Heart right ventricle (tissue), 16 donors: ENCODE measurements at regions not wholly inside any gene's neighbourhood (a gene's known extent, or its start where the extent isn't known, plus 50 kb on each side); places are given as distances from the start of the nearest gene placed in this dataset.
"Not testable (repeated sequence)": the region's sequence is repeated elsewhere in the genome, so short reads cannot be mapped to it uniquely, and the experiment has no call there.

Experiments
- ATAC-seq, 8 donors: fragments of 200-7000 bp; cut with Tn5 transposase; one replicate each; pipeline ENCODE4 v1.9.1; 2020; ENCODE audit warnings: mild to moderate bottlenecking in 8 of 8, moderate library complexity in 8 of 8, moderate number of reproducible peaks in 1 of 8
- DNase-seq, 2 donors: peaks; one replicate each; pipeline ENCODE4 v3.0.0-alpha.2; 2020
- H3K27ac ChIP-seq, 10 donors: fragments of 200-600 bp; sonication (generic) in 2 of 10; one replicate each; pipeline versions ENCODE4 v1.5.0 to v1.8.0; 2020 to 2022; ENCODE audit warnings: mild to moderate bottlenecking in 3 of 10
- H3K27me3 ChIP-seq, 7 donors: fragments of 200-600 bp; one replicate each; pipeline ENCODE4 v1.8.0; 2021 to 2022; ENCODE audit warnings: mild to moderate bottlenecking in 2 of 7
- H3K36me3 ChIP-seq, 9 donors: fragments of 200-600 bp; sonication (generic) in 1 of 9; one replicate each; pipeline versions ENCODE4 v1.5.0 to v1.8.0; 2020 to 2022; ENCODE audit warnings: mild to moderate bottlenecking in 2 of 9
- H3K4me1 ChIP-seq, 9 donors: fragments of 200-600 bp; sonication (generic) in 1 of 9; one replicate each; pipeline versions ENCODE4 v1.5.0 to v1.8.0; 2020 to 2022; ENCODE audit warnings: mild to moderate bottlenecking in 4 of 9
- H3K4me3 ChIP-seq, 10 donors: fragments of 200-600 bp; sonication (generic) in 2 of 10; one replicate each; pipeline versions ENCODE4 v1.5.0 to v1.8.0; 2020 to 2022; ENCODE audit warnings: mild to moderate bottlenecking in 7 of 10, moderate library complexity in 2 of 10
- H3K9me3 ChIP-seq, 11 donors: fragments of 200-600 bp in 10 of 11; sonication (generic) in 2 of 11; one replicate each; pipeline versions ENCODE4 v1.5.0 to v1.8.0; 2013 to 2022; ENCODE audit warnings: mild to moderate bottlenecking in 2 of 11, control low read depth in 1 of 11, moderate library complexity in 1 of 11
- CTCF ChIP-seq, 9 donors: fragments of 200-600 bp; sonication (generic) in 2 of 9; IDR thresholded peaks; one replicate each; pipeline versions ENCODE4 v1.5.0 to v1.8.0; 2021 to 2022; ENCODE audit warnings: antibody characterized with exemption in 9 of 9, mild to moderate bottlenecking in 5 of 9, moderate library complexity in 1 of 9
- WGBS, 2 donors: extraction: QIAGEN DNeasy Blood & Tissue Kit; methylation state at CpG; one replicate each; pipeline ENCODE4 v1.1.7; 2013; ENCODE audit warnings: inconsistent platforms in 1 of 2; 5-methylcytosine and 5-hydroxymethylcytosine counted together
- intact Hi-C, 10 donors: fragments of 100-400 bp; cut with DNase I; formaldehyde crosslinking; loops; one replicate each; pipeline versions ENCODE4 v1.11.1 to v1.14.2; 2022
- donor health status: Arrhythmogenic right ventricular cardiomyopathy.
- donor health status: ischemic (EF 13 %, LVEDD 7.1; RV severe dilation, severe dysfunction).
- donor health status: healthy with polysubstance abuse.
- donor health status: DM: no; HTN: yes; CAD: no.
- donor health status: DM: no; HTN: no; CAD: no.
- donor health status: ischemic (EF 25% LVEDD 6.9; RV normal size, moderate dysfunction).
- donor health status: ischemic (EF 25% LVEDD 5.7; RV mildly dilated, moderate dysfunction).
- donor health status: healthy.
- donor health status: DM: yes; HTN: yes; CAD: no.
- donor health status: Ischemic cardiomyopathy.
- donor health status: ischemic (EF 35%, LVEDD 5.7; RV mildly dilated, moderate dysfunction).
- donor health status: nonischemic (EF 11% LVEDD 7.7; RV severe dilation, severe dysfunction).
- donor health status: DM: yes; HTN: yes; CAD: no.
- donor health status: PGD.
- donor health status: ischemic (EF 29% LVEDD 5.4; RV normal size, mild dysfunction).
- donor health status: nonischemic (EF 23%, LVEDD 6.1; RV moderate dilation, normal function).

DNA sequence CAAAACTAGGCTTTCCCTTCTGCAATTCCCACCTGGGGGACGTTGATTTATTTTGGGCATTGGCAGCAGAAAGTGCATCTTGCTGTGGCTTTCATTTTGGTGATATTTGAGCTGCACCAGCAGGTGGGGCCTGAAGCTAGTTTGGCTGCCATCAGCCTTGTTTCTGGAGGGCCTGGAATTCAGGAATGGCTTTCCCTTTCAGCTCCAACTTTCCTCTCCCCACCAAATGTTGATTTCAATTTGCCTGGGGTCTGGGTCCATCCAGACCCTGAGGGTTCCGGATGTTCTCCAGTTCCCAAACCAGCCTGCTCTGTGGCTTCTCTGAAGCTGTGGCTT, 640.4 kb downstream of the TYW1 start:
- Histone ChIP-seq H3K27me3 (peaks cover 0 to 41% (median 5%) of the 10 kb centered on the region in 7 donors), H3K9me3 (peaks cover 0 to 14% (median 0%) of the 10 kb centered on the region in 11 donors), H3K27ac (no peak overlapping the region), H3K4me3 (no peak overlapping the region), H3K4me1 (no peaks in the 10 kb centered on the region), H3K36me3 (no peaks in the 10 kb centered on the region)
- ATAC-seq (no peak), DNase-seq (no peak)
- intact Hi-C loops = no loop called here
- peak in 1 of 9 donors; percentile 9 for TF ChIP-seq CTCF (IDR thresholded peaks at IDR 0.05)
- WGBS, 2 donors = 50 to 52% methylated on average over 2 of the region's 2 CpGs

GRCh38 chr7:67642542-67642941, 645.9 kb downstream of the TYW1 start:
- H3K4me3 ChIP-seq, DNase-seq, H3K27ac ChIP-seq, H3K36me3 ChIP-seq, H3K4me1 ChIP-seq, intact Hi-C loops, ATAC-seq: not testable (repeated sequence)
- Histone ChIP-seq H3K9me3 (peaks cover 0 to 14% (median 0%) of the 10 kb centered on the region in 11 donors), H3K27me3 (peaks cover 0 to 32% (median 8%) of the 10 kb centered on the region in 7 donors)
- WGBS, 2 donors = 93 to 99% methylated on average over 3 of the region's 3 CpGs

GRCh38 chr7:67644151-67644550, 647.5 kb downstream of the TYW1 start:
- DNase-seq (no peak), ATAC-seq (no peak)
- intact Hi-C loops = no loop called here
- Histone ChIP-seq H3K4me1 (no peaks in the 10 kb centered on the region), H3K4me3 (no peak overlapping the region), H3K27me3 (peaks cover 0 to 32% (median 8%) of the 10 kb centered on the region in 7 donors), H3K9me3 (peaks cover 0 to 12% (median 0%) of the 10 kb centered on the region in 11 donors), H3K27ac (no peak overlapping the region), H3K36me3 (no peaks in the 10 kb centered on the region)
- no peak for TF ChIP-seq CTCF (IDR thresholded peaks at IDR 0.05)
- WGBS, 2 donors = 54 to 56% methylated on average over 3 of the region's 3 CpGs

GRCh38 chr7:67652937-67653336, 656.3 kb downstream of the TYW1 start:
- WGBS, 2 donors = 52 to 54% methylated on average over 2 of the region's 2 CpGs
- Histone ChIP-seq H3K4me1 (peaks cover 6 to 41% (median 20%) of the 10 kb centered on the region in 9 donors), H3K4me3 (no peak overlapping the region), H3K27ac (no peak overlapping the region), H3K9me3 (no peaks in the 10 kb centered on the region), H3K27me3 (peaks cover 0 to 14% (median 0%) of the 10 kb centered on the region in 7 donors), H3K36me3 (no peaks in the 10 kb centered on the region)
- DNase-seq (no peak), ATAC-seq (peak in 2 of 8 donors; percentile 45 to 58)
- no peak for TF ChIP-seq CTCF (IDR thresholded peaks at IDR 0.05)
- intact Hi-C loops = no loop called here

DNA sequence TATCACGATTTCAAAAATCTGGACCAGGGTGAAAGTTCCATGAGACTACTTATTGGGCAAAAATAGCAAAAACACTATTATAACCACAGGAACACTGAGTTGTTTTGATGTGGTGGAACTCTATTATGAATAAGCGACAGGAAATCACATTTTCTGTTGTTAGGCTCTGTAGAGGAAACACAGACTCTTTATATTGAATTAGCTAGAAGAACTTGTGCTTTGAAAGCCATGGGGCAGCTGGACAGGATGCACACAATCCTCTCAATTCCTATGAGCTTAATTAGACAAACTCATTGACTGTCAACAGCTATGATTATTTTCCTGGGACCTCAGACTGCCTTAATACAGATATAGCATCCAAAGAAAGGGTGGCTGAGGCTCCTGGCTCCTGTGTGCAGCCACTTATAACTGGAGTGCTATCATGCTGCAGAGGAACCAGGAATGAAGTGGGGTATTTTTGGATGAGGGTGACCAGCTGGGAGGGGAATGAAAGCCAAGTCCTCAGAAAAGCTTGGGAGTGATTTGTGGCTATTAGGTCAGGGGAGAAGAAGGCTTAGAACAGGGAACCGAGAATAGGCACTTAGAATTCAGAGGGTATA, 657.3 kb downstream of the TYW1 start:
- intact Hi-C loops = no loop called here
- no peak overlapping the region for H3K4me3 ChIP-seq
- H3K27ac ChIP-seq = peak overlapping the region in 2 of 10 donors; percentile 7 to 16
- peak in 1 of 2 donors; percentile 42 for DNase-seq
- no peaks in the 10 kb centered on the region for H3K36me3 ChIP-seq
- WGBS, 2 donors = 33 to 43% methylated on average over 3 of the region's 3 CpGs
- no peak for TF ChIP-seq CTCF (IDR thresholded peaks at IDR 0.05)
- peak; percentile 71 to 90 (median 82) for ATAC-seq
- peaks cover 6 to 41% (median 20%) of the 10 kb centered on the region in 9 donors for H3K4me1 ChIP-seq
- H3K27me3 ChIP-seq = peaks cover 0 to 17% (median 0%) of the 10 kb centered on the region in 7 donors
- H3K9me3 ChIP-seq = no peaks in the 10 kb centered on the region
